ENCODE measurements at regions not wholly inside any gene's neighbourhood (a gene's known extent, or its start where the extent isn't known, plus 50 kb on each side); places are given as distances from the start of the nearest gene placed in this dataset.

DNA sequence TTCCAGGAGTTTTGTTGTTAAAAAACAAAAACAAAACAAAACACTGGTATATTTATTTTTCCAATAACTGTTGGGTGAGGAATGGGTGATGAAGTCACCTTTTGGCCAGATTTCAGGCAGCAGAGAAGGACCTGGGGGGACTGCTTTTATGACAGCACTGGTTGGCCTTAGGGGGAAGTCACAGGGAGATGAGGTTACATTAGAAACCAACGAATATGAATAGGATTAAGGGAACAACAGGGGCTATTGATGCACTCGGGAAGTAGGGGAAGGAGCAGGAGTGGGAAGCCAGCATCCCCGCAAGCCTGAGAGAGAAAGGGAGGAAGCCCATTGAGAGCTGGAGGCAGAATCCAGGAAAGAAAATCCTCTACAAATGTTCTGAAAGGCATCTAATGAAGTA, 958.4 kb downstream of the TYW1 start:
- DNase-seq (ENCODE audit: low spot score): no peak
- Histone ChIP-seq H3K4me3 (ENCODE audit: low read depth, low read length, poor library complexity, severe bottlenecking) (no peak overlapping the region), H3K27ac (ENCODE audit: low read depth, low read length, poor library complexity, severe bottlenecking) (no peak overlapping the region), H3K4me1 (ENCODE audit: insufficient read depth, low read length, poor library complexity, severe bottlenecking) (peaks cover 11% of the 10 kb centered on the region), H3K27me3 (replicated peaks; ENCODE audit: insufficient read depth, low read depth, low read length, poor library complexity) (no peaks in the 10 kb centered on the region), H3K9me3 (ENCODE audit: low read depth, low read length, poor library complexity, severe bottlenecking) (no peaks in the 10 kb centered on the region), H3K36me3 (ENCODE audit: insufficient read depth, low read length, poor library complexity, severe bottlenecking) (no peaks in the 10 kb centered on the region)
- POLR2A ChIA-PET (ENCODE audit: low non-redundant PET): no interaction called here
- CTCF ChIA-PET: no interaction called here
- intact Hi-C loops (cut with micrococcal nuclease; ENCODE audit: unreplicated experiment): no loop called here
- no peak for TF ChIP-seq CTCF (conservative IDR thresholded peaks at IDR 0.05; ENCODE audit: low read depth, low read length)
- no peak for TF ChIP-seq EZH2 (IDR thresholded peaks at IDR 0.05; ENCODE audit: borderline replicate concordance, low read depth, low read length, poor library complexity, severe bottlenecking)
- no TSS peak for BruUV-seq (replicated peaks)

GRCh38 chr7:67962863-67963262, 966.2 kb downstream of the TYW1 start:
- POLR2A ChIA-PET (ENCODE audit: low non-redundant PET): no interaction called here

GRCh38 chr7:67976490-67976889, 979.9 kb downstream of the TYW1 start:
- intact Hi-C loops (cut with micrococcal nuclease; ENCODE audit: unreplicated experiment): no loop called here
- Histone ChIP-seq H3K4me3 (ENCODE audit: low read depth, low read length, poor library complexity, severe bottlenecking) (no peak overlapping the region), H3K36me3 (ENCODE audit: insufficient read depth, low read length, poor library complexity, severe bottlenecking) (no peaks in the 10 kb centered on the region), H3K27me3 (replicated peaks; ENCODE audit: insufficient read depth, low read depth, low read length, poor library complexity) (no peaks in the 10 kb centered on the region), H3K9me3 (ENCODE audit: low read depth, low read length, poor library complexity, severe bottlenecking) (no peaks in the 10 kb centered on the region), H3K4me1 (ENCODE audit: insufficient read depth, low read length, poor library complexity, severe bottlenecking) (no peaks in the 10 kb centered on the region), H3K27ac (ENCODE audit: low read depth, low read length, poor library complexity, severe bottlenecking) (no peak overlapping the region)
- ChIA-PET POLR2A (ENCODE audit: low non-redundant PET) (no interaction called here), CTCF (no interaction called here)
- BruUV-seq (replicated peaks): no TSS peak
- DNase-seq (ENCODE audit: low spot score): no peak
- TF ChIP-seq EZH2 (IDR thresholded peaks at IDR 0.05; ENCODE audit: borderline replicate concordance, low read depth, low read length, poor library complexity, severe bottlenecking) (no peak), CTCF (conservative IDR thresholded peaks at IDR 0.05; ENCODE audit: low read depth, low read length) (no peak)

More at GRCh38 chr7:67962863-67963262, 966.2 kb downstream of the TYW1 start:
- H3K36me3 ChIP-seq (ENCODE audit: insufficient read depth, low read length, poor library complexity, severe bottlenecking): no peaks in the 10 kb centered on the region
- no peaks in the 10 kb centered on the region for H3K4me1 ChIP-seq (ENCODE audit: insufficient read depth, low read length, poor library complexity, severe bottlenecking)
- H3K4me3 ChIP-seq (ENCODE audit: low read depth, low read length, poor library complexity, severe bottlenecking): no peak overlapping the region
- no TSS peak for BruUV-seq (replicated peaks)
- H3K27me3 ChIP-seq (replicated peaks; ENCODE audit: insufficient read depth, low read depth, low read length, poor library complexity): no peaks in the 10 kb centered on the region
- CTCF ChIA-PET: no interaction called here
- peaks cover 6% of the 10 kb centered on the region for H3K9me3 ChIP-seq (ENCODE audit: low read depth, low read length, poor library complexity, severe bottlenecking)
- no peak for DNase-seq (ENCODE audit: low spot score)
- no peak for TF ChIP-seq EZH2 (IDR thresholded peaks at IDR 0.05; ENCODE audit: borderline replicate concordance, low read depth, low read length, poor library complexity, severe bottlenecking)
- TF ChIP-seq CTCF (conservative IDR thresholded peaks at IDR 0.05; ENCODE audit: low read depth, low read length): no peak
- H3K27ac ChIP-seq (ENCODE audit: low read depth, low read length, poor library complexity, severe bottlenecking): no peak overlapping the region
- intact Hi-C loops (cut with micrococcal nuclease; ENCODE audit: unreplicated experiment): no loop called here

Measured in A673 (cell line).